Colonic mucosa (tissue), 4 donors: ENCODE measurements at regions not wholly inside any gene's neighbourhood (a gene's known extent, or its start where the extent isn't known, plus 50 kb on each side); places are given as distances from the start of the nearest gene placed in this dataset.

Experiments
- DNase-seq: peaks from one replicate; pipeline ENCODE4 v3.0.0-alpha.2; 2020
- H3K27ac ChIP-seq: fragments of 200-600 bp; one replicate; pipeline ENCODE4 v1.8.0; 2021
- H3K27me3 ChIP-seq: fragments of 200-600 bp; one replicate; pipeline ENCODE4 v1.8.0; 2021
- H3K36me3 ChIP-seq: fragments of 200-600 bp; one replicate; pipeline ENCODE4 v1.8.0; 2021
- H3K4me1 ChIP-seq: fragments of 200-600 bp; one replicate; pipeline ENCODE4 v1.8.0; 2021; ENCODE audit warnings: mild to moderate bottlenecking
- H3K4me3 ChIP-seq: fragments of 200-600 bp; one replicate; pipeline ENCODE4 v1.8.0; 2021
- H3K9ac ChIP-seq, 2 donors: one replicate each; pipeline ENCODE4 v1.7.0; 2013; ENCODE audit warnings: control low read depth in 2 of 2, low read depth in 2 of 2, low read length in 2 of 2
- H3K9me3 ChIP-seq: fragments of 200-600 bp; one replicate; pipeline ENCODE4 v1.8.0; 2021
- intact Hi-C: fragments of 100-400 bp; cut with DNase I; formaldehyde crosslinking; loops from one replicate; pipeline ENCODE4 v1.14.1; 2022
- TF ChIP-seq, protein P1 (sequence below): fragments of 200-600 bp; IDR thresholded peaks from one replicate; pipeline ENCODE4 v1.8.0; 2022; ENCODE audit warnings: antibody characterized with exemption, mild to moderate bottlenecking
- donor health status: healthy.
- donor health status: DM: no; HTN: no; CAD: no.
- donor health status: DM: no; HTN: no; CAD: no.

DNA sequence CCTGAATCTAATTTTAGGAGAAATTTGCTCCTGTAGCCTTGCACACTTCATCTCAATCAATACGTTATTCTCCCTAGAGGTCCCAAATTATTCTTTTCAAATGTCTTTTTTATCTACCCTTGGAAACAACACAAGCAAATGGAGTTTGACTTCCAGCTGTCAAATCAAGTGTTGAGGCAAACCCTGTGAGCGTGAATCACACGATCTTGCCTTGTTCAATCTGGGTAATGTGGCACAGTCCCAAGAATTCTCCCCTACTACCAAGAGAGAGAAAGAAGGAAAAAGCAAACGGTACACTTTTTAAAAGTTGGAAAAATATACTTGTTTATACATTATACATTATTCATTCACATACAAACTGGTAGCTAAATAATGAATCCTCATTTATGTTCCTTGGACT, 2035.3 kb upstream of the CELF4 start:
- Histone ChIP-seq H3K36me3 (no peaks in the 10 kb centered on the region), H3K4me3 (no peak overlapping the region), H3K27ac (no peak overlapping the region), H3K27me3 (no peaks in the 10 kb centered on the region), H3K9me3 (no peaks in the 10 kb centered on the region), H3K9ac (no peak overlapping the region), H3K4me1 (no peaks in the 10 kb centered on the region)
- no peak for DNase-seq
- intact Hi-C loops: no loop called here
- TF ChIP-seq, protein P1, sequence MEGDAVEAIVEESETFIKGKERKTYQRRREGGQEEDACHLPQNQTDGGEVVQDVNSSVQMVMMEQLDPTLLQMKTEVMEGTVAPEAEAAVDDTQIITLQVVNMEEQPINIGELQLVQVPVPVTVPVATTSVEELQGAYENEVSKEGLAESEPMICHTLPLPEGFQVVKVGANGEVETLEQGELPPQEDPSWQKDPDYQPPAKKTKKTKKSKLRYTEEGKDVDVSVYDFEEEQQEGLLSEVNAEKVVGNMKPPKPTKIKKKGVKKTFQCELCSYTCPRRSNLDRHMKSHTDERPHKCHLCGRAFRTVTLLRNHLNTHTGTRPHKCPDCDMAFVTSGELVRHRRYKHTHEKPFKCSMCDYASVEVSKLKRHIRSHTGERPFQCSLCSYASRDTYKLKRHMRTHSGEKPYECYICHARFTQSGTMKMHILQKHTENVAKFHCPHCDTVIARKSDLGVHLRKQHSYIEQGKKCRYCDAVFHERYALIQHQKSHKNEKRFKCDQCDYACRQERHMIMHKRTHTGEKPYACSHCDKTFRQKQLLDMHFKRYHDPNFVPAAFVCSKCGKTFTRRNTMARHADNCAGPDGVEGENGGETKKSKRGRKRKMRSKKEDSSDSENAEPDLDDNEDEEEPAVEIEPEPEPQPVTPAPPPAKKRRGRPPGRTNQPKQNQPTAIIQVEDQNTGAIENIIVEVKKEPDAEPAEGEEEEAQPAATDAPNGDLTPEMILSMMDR: no peak

DNA sequence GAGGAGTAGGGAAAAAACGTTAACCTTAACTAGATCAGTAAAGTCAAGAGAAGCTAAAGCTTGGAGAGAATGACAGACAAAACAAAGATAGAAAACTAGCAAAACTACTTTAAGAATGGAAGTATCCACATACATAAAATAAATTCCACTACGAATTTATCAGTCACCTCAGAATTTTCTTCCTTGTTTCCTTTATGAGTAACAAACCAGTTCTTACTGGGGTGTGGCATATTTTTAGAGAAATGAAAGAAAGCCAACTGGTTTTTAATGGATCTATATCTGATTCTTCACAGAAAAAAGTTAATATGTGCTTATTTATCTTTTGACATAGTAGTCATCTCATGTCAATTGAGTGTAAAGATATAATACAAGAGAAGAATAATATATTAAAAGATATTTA, 2033.7 kb upstream of the CELF4 start:
- TF ChIP-seq, protein P1: no peak
- Histone ChIP-seq H3K4me3 (no peak overlapping the region), H3K27me3 (no peaks in the 10 kb centered on the region), H3K27ac (no peak overlapping the region), H3K4me1 (no peaks in the 10 kb centered on the region), H3K36me3 (no peaks in the 10 kb centered on the region), H3K9me3 (no peaks in the 10 kb centered on the region), H3K9ac (no peak overlapping the region)
- no peak for DNase-seq
- intact Hi-C loops: no loop called here

DNA sequence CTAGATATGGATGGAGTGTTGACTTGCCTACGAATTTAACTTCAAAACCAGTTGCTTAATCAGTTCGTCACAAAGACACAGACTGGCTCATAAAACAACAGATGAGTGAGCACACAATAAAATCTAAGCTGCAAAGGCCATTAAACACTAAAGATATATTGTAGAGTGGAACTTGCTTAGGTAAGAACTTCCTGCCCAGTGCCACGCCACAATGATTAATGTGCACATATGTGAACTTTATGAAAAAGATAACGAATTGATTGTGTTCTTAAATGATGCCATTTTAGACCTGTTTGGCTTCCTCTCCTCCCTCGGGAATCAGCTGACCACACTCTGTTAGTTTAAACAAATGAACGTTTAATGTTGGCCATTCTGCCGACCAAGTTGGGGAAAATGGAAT, 2031.3 kb upstream of the CELF4 start:
- H3K4me3 ChIP-seq: no peak overlapping the region
- H3K9me3 ChIP-seq: no peaks in the 10 kb centered on the region
- no peaks in the 10 kb centered on the region for H3K27me3 ChIP-seq
- intact Hi-C loops: no loop called here
- H3K36me3 ChIP-seq: no peaks in the 10 kb centered on the region
- no peak for DNase-seq
- no peaks in the 10 kb centered on the region for H3K4me1 ChIP-seq
- H3K9ac ChIP-seq: no peak overlapping the region
- no peak overlapping the region for H3K27ac ChIP-seq
- TF ChIP-seq, protein P1: no peak

DNA sequence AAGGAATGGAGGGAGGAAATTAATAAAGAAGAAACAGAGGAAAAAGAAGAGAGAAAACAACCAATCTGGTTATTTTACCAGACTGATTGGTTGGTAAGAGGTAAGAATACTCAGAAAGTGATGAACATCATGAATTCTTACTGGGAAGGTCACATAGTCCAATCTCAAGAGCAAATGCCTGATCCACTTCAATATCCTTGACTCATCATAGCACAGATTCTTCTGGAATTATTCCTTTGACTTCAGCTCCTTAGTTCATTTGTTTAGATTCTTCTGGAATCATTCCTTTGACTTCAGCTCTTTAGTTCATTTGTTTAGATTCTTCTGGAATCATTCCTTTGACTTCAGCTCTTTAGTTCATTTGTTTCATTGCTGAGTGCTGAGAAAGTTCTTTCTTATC, 2030.6 kb upstream of the CELF4 start:
- H3K9me3 ChIP-seq: no peaks in the 10 kb centered on the region
- no peak overlapping the region for H3K27ac ChIP-seq
- H3K27me3 ChIP-seq: no peaks in the 10 kb centered on the region
- TF ChIP-seq, protein P1: no peak
- no peaks in the 10 kb centered on the region for H3K36me3 ChIP-seq
- H3K4me1 ChIP-seq: no peaks in the 10 kb centered on the region
- no peak for DNase-seq
- H3K4me3 ChIP-seq: no peak overlapping the region
- intact Hi-C loops: no loop called here
- H3K9ac ChIP-seq: no peak overlapping the region

DNA sequence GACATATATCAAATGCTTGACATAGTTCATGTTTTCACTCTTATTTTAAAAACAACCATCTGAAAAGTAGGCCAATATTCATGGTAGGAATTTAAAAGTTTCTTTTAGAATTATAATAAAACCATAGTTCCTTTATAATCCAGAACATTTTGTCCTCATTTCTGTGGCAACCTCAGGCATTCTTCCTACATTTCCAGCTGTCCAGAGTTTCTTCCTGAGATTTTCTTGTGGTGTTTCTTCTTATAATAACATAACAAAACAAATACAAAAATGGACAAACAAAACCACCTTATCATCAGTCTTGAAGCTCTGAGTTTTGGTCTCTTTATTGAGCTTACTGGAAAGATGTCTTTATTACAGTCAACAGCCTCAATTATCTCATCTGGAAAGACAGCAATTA, 2028.6 kb upstream of the CELF4 start:
- Histone ChIP-seq H3K27me3 (no peaks in the 10 kb centered on the region), H3K36me3 (no peaks in the 10 kb centered on the region), H3K27ac (no peak overlapping the region), H3K9ac (no peak overlapping the region), H3K9me3 (no peaks in the 10 kb centered on the region), H3K4me3 (no peak overlapping the region), H3K4me1 (no peaks in the 10 kb centered on the region)
- TF ChIP-seq, protein P1: no peak
- intact Hi-C loops: no loop called here
- no peak for DNase-seq

DNA sequence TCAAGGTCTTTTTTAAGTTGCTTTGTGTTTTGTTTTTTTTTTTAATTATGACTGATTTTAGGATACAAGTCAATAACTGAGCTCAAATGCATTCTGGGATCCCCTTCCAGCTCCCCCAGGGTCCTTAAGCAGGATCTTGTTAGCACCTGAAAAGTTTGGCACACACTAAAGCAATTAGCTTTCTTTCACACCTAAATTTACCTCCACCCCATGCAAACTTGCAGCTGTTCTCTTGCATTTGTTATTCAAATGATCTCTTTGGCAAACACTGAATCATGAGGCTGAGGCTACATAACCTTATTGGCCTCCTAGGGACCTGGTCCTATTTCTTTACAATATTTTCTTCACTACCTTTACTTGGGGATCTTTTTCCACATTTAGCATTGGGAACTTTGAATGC, 2026.1 kb upstream of the CELF4 start:
- H3K36me3 ChIP-seq: no peaks in the 10 kb centered on the region
- H3K27me3 ChIP-seq: no peaks in the 10 kb centered on the region
- no peaks in the 10 kb centered on the region for H3K9me3 ChIP-seq
- no peak overlapping the region for H3K9ac ChIP-seq
- H3K4me1 ChIP-seq: no peaks in the 10 kb centered on the region
- intact Hi-C loops: no loop called here
- H3K27ac ChIP-seq: no peak overlapping the region
- H3K4me3 ChIP-seq: no peak overlapping the region
- no peak for DNase-seq
- TF ChIP-seq, protein P1: no peak
